Suprapubic skin (tissue), 4 donors: ENCODE measurements at regions not wholly inside any gene's neighbourhood (a gene's known extent, or its start where the extent isn't known, plus 50 kb on each side); places are given as distances from the start of the nearest gene placed in this dataset.

Experiments
- DNase-seq, 2 donors: peaks; one replicate each; pipeline ENCODE4 v3.0.0-alpha.2; 2019; ENCODE audit warnings: low spot score in 2 of 2
- H3K27ac ChIP-seq: fragments of 200-600 bp; sonication (generic); one replicate; pipeline ENCODE4 v1.5.1; 2019
- H3K27me3 ChIP-seq: fragments of 200-600 bp; sonication (generic); one replicate; pipeline ENCODE4 v1.5.1; 2019
- H3K36me3 ChIP-seq: fragments of 200-600 bp; sonication (generic); one replicate; pipeline ENCODE4 v1.5.1; 2019
- H3K4me1 ChIP-seq: fragments of 200-600 bp; sonication (generic); one replicate; pipeline ENCODE4 v1.5.1; 2019
- H3K4me3 ChIP-seq: fragments of 200-600 bp; sonication (generic); one replicate; pipeline ENCODE4 v1.5.1; 2019; ENCODE audit warnings: mild to moderate bottlenecking
- H3K9me3 ChIP-seq: fragments of 200-600 bp; sonication (generic); one replicate; pipeline ENCODE4 v1.5.1; 2019
- CTCF ChIP-seq, 2 donors: fragments of 200-600 bp in 1 of 2; fragments of 450-650 bp in 1 of 2; sonication (generic) in 1 of 2; IDR thresholded peaks; one replicate each; pipeline ENCODE4 v1.5.1; 2016 to 2019; ENCODE audit warnings: antibody characterized with exemption in 2 of 2, mild to moderate bottlenecking in 1 of 2, moderate library complexity in 1 of 2
- EP300 ChIP-seq: sonication (generic); formaldehyde crosslinking; IDR thresholded peaks from one replicate; pipeline ENCODE4 v1.6.1; 2017; ENCODE audit warnings: antibody characterized with exemption
- POLR2A ChIP-seq, 2 donors: fragments of 450-650 bp; IDR thresholded peaks; one replicate each; pipeline ENCODE4 v1.6.1; 2017; ENCODE audit warnings: antibody characterized with exemption in 2 of 2, mild to moderate bottlenecking in 2 of 2, moderate library complexity in 2 of 2
- POLR2AphosphoS5 ChIP-seq, 3 donors: sonication (generic); formaldehyde crosslinking; IDR thresholded peaks; one replicate each; pipeline ENCODE4 v1.6.1; 2017; ENCODE audit warnings: antibody characterized with exemption in 3 of 3
- WGBS: methylation state at CpG from one replicate; pipeline ENCODE4 v1.1.5; 2018; 5-methylcytosine and 5-hydroxymethylcytosine counted together

GRCh38 chr4:152220201-152220666 lies 315.7 kb downstream of the FBXW7 start:
- H3K9me3 ChIP-seq: no peaks in the 10 kb centered on the region
- H3K36me3 ChIP-seq: no peaks in the 10 kb centered on the region
- TF ChIP-seq POLR2AphosphoS5 (IDR thresholded peaks at IDR 0.05): no peak
- TF ChIP-seq EP300: no peak
- no peak for TF ChIP-seq CTCF (IDR thresholded peaks at IDR 0.05)
- no peak for TF ChIP-seq POLR2A (IDR thresholded peaks at IDR 0.05)
- no peak overlapping the region for H3K4me3 ChIP-seq
- no peak overlapping the region for H3K27ac ChIP-seq
- WGBS: 67% methylated on average over 2 of the region's 2 CpGs
- DNase-seq: no peak
- no peaks in the 10 kb centered on the region for H3K4me1 ChIP-seq
- no peaks in the 10 kb centered on the region for H3K27me3 ChIP-seq

GRCh38 chr4:152218576-152218975 lies 317.3 kb downstream of the FBXW7 start:
- Histone ChIP-seq H3K27ac (no peak overlapping the region), H3K27me3 (no peaks in the 10 kb centered on the region), H3K4me3 (no peak overlapping the region), H3K36me3 (no peaks in the 10 kb centered on the region), H3K4me1 (no peaks in the 10 kb centered on the region), H3K9me3 (no peaks in the 10 kb centered on the region)
- no peak for DNase-seq
- TF ChIP-seq CTCF (IDR thresholded peaks at IDR 0.05): no peak
- no peak for TF ChIP-seq EP300
- TF ChIP-seq POLR2A (IDR thresholded peaks at IDR 0.05): no peak
- TF ChIP-seq POLR2AphosphoS5 (IDR thresholded peaks at IDR 0.05): no peak
- WGBS: 85% methylated on average over 4 of the region's 4 CpGs

GRCh38 chr4:152217896-152218295 lies 318.0 kb downstream of the FBXW7 start:
- no peaks in the 10 kb centered on the region for H3K36me3 ChIP-seq
- H3K27me3 ChIP-seq: no peaks in the 10 kb centered on the region
- H3K27ac ChIP-seq: no peak overlapping the region
- DNase-seq: no peak
- no peak for TF ChIP-seq EP300
- TF ChIP-seq POLR2A (IDR thresholded peaks at IDR 0.05): no peak
- TF ChIP-seq CTCF (IDR thresholded peaks at IDR 0.05): no peak
- TF ChIP-seq POLR2AphosphoS5 (IDR thresholded peaks at IDR 0.05): no peak
- WGBS: 84% methylated on average over 3 of the region's 3 CpGs
- H3K9me3 ChIP-seq: no peaks in the 10 kb centered on the region
- no peaks in the 10 kb centered on the region for H3K4me1 ChIP-seq
- no peak overlapping the region for H3K4me3 ChIP-seq

- Histone ChIP-seq H3K4me1 (no peaks in the 10 kb centered on the region), H3K9me3 (no peaks in the 10 kb centered on the region), H3K27ac (no peak overlapping the region), H3K27me3 (no peaks in the 10 kb centered on the region), H3K36me3 (no peaks in the 10 kb centered on the region), H3K4me3 (no peak overlapping the region)
- no peak for TF ChIP-seq POLR2A (IDR thresholded peaks at IDR 0.05)
- TF ChIP-seq CTCF (IDR thresholded peaks at IDR 0.05): no peak
- no peak for TF ChIP-seq POLR2AphosphoS5 (IDR thresholded peaks at IDR 0.05)
- no peak for TF ChIP-seq EP300
- no peak for DNase-seq
- 67% methylated on average over 7 of the region's 7 CpGs for WGBS
Observed at GRCh38 chr4:152211936-152212653, 323.8 kb downstream of the FBXW7 start.

GRCh38 chr4:152209772-152210493 lies 326.0 kb downstream of the FBXW7 start:
- no peak overlapping the region for H3K27ac ChIP-seq
- no peak for TF ChIP-seq POLR2AphosphoS5 (IDR thresholded peaks at IDR 0.05)
- no peak for TF ChIP-seq EP300
- TF ChIP-seq POLR2A (IDR thresholded peaks at IDR 0.05): no peak
- no peak for TF ChIP-seq CTCF (IDR thresholded peaks at IDR 0.05)
- no peaks in the 10 kb centered on the region for H3K27me3 ChIP-seq
- DNase-seq: no peak
- H3K36me3 ChIP-seq: no peaks in the 10 kb centered on the region
- no peak overlapping the region for H3K4me3 ChIP-seq
- WGBS: 80% methylated on average over 4 of the region's 4 CpGs
- no peaks in the 10 kb centered on the region for H3K4me1 ChIP-seq
- no peaks in the 10 kb centered on the region for H3K9me3 ChIP-seq
